ENCODE measurements at regions not wholly inside any gene's neighbourhood (a gene's known extent, or its start where the extent isn't known, plus 50 kb on each side); places are given as distances from the start of the nearest gene placed in this dataset.

DNA sequence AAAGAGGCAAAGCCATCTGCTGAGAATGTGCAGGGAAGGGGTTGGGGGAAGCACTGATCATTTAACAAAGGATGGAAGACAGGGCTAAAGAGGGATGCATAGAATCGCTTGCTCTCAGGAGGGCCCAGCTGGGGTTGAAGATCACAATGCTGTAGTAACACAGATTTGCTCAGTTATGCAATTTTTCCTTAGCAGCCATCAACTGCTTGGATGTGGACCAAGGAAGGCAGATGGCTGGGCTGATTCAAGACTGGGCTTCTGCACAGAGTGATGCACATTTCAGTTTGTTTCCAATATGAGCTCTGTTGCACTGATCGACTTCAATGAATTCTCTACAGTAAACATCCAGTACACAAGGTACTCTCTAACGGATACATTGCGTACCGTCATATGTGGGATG is 127.8 kb upstream of the TBL1X start:
- DNase-seq: no peak
- Histone ChIP-seq H3K27me3 (no peaks in the 10 kb centered on the region), H3K4me3 (no peak overlapping the region), H3K36me3 (no peaks in the 10 kb centered on the region), H3K4me1 (peaks cover 11 to 20% of the 10 kb centered on the region in 2 donors), H3K27ac (no peak overlapping the region), H3K9me3 (no peaks in the 10 kb centered on the region)
- intact Hi-C loops (cut with DNase I; ENCODE audit: low total_unique reads): no loop called here
- in situ Hi-C loops (cut with MboI; ENCODE audit: low sequenced_read_pairs in 4 of 4): no loop called here
- peak in 1 of 2 donors; percentile 37 for ATAC-seq
- TF ChIP-seq, protein P1, sequence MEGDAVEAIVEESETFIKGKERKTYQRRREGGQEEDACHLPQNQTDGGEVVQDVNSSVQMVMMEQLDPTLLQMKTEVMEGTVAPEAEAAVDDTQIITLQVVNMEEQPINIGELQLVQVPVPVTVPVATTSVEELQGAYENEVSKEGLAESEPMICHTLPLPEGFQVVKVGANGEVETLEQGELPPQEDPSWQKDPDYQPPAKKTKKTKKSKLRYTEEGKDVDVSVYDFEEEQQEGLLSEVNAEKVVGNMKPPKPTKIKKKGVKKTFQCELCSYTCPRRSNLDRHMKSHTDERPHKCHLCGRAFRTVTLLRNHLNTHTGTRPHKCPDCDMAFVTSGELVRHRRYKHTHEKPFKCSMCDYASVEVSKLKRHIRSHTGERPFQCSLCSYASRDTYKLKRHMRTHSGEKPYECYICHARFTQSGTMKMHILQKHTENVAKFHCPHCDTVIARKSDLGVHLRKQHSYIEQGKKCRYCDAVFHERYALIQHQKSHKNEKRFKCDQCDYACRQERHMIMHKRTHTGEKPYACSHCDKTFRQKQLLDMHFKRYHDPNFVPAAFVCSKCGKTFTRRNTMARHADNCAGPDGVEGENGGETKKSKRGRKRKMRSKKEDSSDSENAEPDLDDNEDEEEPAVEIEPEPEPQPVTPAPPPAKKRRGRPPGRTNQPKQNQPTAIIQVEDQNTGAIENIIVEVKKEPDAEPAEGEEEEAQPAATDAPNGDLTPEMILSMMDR (IDR thresholded peaks at IDR 0.05 in 4 of 5, conservative IDR thresholded peaks at IDR 0.05 in 1 of 5): no peak
- no peak for TF ChIP-seq POLR2A (IDR thresholded peaks at IDR 0.05)

DNA sequence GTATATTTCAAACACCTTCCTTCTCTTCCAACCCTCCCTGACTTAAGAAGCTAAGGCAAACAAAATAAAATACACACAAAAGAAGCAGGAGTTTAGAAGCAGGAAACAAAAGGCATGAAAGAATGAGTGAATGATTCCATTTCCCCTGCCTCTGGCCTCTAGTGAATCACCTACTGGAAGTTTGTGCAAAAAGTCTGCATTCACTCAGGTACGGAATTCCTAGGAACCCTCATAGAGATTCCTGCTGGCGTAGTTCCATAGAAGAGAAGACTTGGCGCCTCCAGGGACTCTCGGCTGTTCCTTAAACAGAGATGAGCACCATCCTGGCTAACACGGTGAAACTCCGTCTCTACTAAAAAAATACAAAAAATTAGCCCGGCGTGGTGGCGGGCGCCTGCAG is 125.9 kb upstream of the TBL1X start:
- ATAC-seq (no peak), DNase-seq (no peak)
- no peaks in the 10 kb centered on the region for H3K9me3 ChIP-seq
- H3K27me3 ChIP-seq: no peaks in the 10 kb centered on the region
- no peaks in the 10 kb centered on the region for H3K36me3 ChIP-seq
- TF ChIP-seq POLR2A (IDR thresholded peaks at IDR 0.05): no peak
- TF ChIP-seq, protein P1 (IDR thresholded peaks at IDR 0.05 in 4 of 5, conservative IDR thresholded peaks at IDR 0.05 in 1 of 5): no peak
- in situ Hi-C loops (cut with MboI; ENCODE audit: low sequenced_read_pairs in 4 of 4) (no loop called here), intact Hi-C loops (cut with DNase I; ENCODE audit: low total_unique reads) (no loop called here)
- H3K4me3 ChIP-seq: no peak overlapping the region
- no peak overlapping the region for H3K27ac ChIP-seq
- peaks cover 11 to 28% of the 10 kb centered on the region in 2 donors for H3K4me1 ChIP-seq

DNA sequence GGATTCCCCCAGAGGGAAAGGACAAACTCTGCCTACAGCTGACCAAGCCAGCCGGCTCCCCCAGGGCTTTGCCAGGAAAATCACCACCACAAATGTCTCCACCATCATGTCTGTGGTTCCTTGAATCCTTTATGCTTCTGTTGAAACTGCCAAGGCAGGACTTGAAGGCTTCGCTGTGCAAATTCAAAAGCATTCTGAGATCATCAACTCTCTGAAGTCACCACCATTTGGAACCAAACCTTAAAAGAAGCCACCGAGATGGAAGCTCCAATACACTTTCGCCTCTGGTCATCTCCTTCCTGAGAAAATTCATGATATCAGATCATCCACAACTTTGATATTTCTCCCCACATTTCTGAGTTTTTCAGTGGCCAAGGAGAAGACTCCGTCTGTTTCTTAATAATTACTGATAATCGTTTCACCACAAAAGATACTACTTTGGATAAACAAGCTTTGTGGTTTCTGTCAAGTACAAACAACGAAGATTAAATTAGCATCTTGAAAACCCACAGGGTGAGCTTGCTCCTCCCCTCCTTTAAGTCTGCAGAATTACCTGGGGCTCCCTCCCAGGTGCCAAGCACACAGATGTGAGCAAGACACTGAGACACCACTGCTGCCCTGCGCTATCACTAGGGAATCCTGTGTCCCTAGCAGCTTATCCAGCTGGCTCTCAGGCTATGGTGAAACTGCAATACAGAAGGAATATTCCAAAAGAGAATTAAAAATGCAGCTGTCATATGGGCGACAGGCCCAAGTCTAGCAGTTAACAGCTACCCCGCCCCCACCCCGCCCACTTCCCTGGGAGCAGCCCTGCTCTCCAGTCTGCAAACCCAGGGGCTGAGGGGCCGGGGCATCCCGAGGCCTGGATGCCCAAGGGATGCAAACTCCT is 125.0 kb upstream of the TBL1X start:
- H3K4me1 ChIP-seq: peaks cover 11 to 28% of the 10 kb centered on the region in 2 donors
- intact Hi-C loops (cut with DNase I; ENCODE audit: low total_unique reads) (loop anchor here (5.0 kb wide), 1 partner anchor 192 kb away; no protein-coding TSS in a partner anchor), in situ Hi-C loops (cut with MboI; ENCODE audit: low sequenced_read_pairs in 4 of 4) (loop anchor here in 1 of 4 donors (10.0 kb wide), 1 partner anchor 115 kb away; no protein-coding TSS in a partner anchor)
- H3K27me3 ChIP-seq: no peaks in the 10 kb centered on the region
- DNase-seq (peak in 1 of 2 donors; percentile 43), ATAC-seq (peak; percentile 31 to 34)
- H3K4me3 ChIP-seq: no peak overlapping the region
- H3K9me3 ChIP-seq: no peaks in the 10 kb centered on the region
- no peak for TF ChIP-seq POLR2A (IDR thresholded peaks at IDR 0.05)
- TF ChIP-seq, protein P1 (IDR thresholded peaks at IDR 0.05 in 4 of 5, conservative IDR thresholded peaks at IDR 0.05 in 1 of 5): no peak
- H3K36me3 ChIP-seq: no peaks in the 10 kb centered on the region
- H3K27ac ChIP-seq: peak overlapping the region; percentile 73 to 83 (median 78)

DNA sequence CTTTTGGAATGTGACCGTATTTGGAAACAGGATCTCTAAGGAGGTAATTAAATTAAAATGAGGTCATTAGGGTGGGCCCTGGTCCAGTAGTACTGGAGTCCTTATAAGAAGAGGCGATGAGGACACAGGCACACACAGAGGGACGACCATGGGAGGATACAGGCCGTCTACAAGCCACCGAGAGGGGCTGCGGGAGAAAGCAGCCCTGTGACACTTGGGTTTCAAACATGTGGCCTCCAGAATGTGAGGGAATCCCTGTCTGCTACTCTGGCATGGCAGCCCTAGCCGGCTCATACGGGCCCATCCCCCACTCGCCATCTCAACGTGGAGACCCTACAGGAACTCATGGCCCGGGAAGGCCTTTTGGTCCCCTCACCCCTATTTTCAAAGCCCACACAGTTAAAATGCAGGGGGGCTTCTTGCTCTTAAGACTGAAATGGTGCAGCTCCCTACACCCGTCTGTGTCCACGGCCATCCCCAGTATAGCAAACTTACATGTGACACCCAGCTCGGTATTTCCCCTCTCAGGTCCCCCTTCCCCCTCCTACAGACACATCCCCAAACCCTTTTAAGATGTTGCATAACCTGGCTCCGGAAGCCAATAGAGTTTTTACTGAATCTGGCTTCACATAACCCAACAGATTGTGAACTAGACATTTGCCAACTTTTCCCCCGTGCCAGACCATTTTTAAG is 124.1 kb upstream of the TBL1X start:
- Histone ChIP-seq H3K9me3 (no peaks in the 10 kb centered on the region), H3K36me3 (no peaks in the 10 kb centered on the region), H3K4me1 (peaks cover 11 to 28% of the 10 kb centered on the region in 2 donors), H3K27me3 (no peaks in the 10 kb centered on the region), H3K4me3 (peak overlapping the region; percentile 1 to 21 (median 10)), H3K27ac (peak overlapping the region; percentile 73 to 83 (median 78))
- DNase-seq (peak in 1 of 2 donors; percentile 43), ATAC-seq (peak; percentile 17 to 41)
- intact Hi-C loops (cut with DNase I; ENCODE audit: low total_unique reads) (loop anchor here (5.0 kb wide), 1 partner anchor 192 kb away; no protein-coding TSS in a partner anchor), in situ Hi-C loops (cut with MboI; ENCODE audit: low sequenced_read_pairs in 4 of 4) (loop anchor here in 1 of 4 donors (10.0 kb wide), 1 partner anchor 114 kb away; no protein-coding TSS in a partner anchor)
- TF ChIP-seq, protein P1 (IDR thresholded peaks at IDR 0.05 in 4 of 5, conservative IDR thresholded peaks at IDR 0.05 in 1 of 5): no peak
- no peak for TF ChIP-seq POLR2A (IDR thresholded peaks at IDR 0.05)

All from gastrocnemius medialis (tissue), 4 donors.